Liver (tissue), 7 donors: ENCODE measurements at regions not wholly inside any gene's neighbourhood (a gene's known extent, or its start where the extent isn't known, plus 50 kb on each side); places are given as distances from the start of the nearest gene placed in this dataset.

Source experiments
- DNase-seq: peaks from one replicate; pipeline ENCODE4 v3.0.0-alpha.2; 2017; ENCODE audit warnings: low spot score
- H3K27ac ChIP-seq, 2 donors: one replicate each; pipeline ENCODE4 v1.7.0; 2013; ENCODE audit warnings: inconsistent platforms in 2 of 2, low read length in 2 of 2, control low read depth in 1 of 2, low read depth in 1 of 2, mild to moderate bottlenecking in 1 of 2
- H3K27me3 ChIP-seq, 4 donors: one replicate each; pipeline versions ENCODE4 v1.6.1 to v1.7.0; 2013; ENCODE audit warnings: low read length in 3 of 4, inconsistent platforms in 1 of 4, mild to moderate bottlenecking in 1 of 4, moderate library complexity in 1 of 4; ENCODE audit not compliant: control insufficient read depth in 4 of 4, insufficient read depth in 4 of 4
- H3K36me3 ChIP-seq, 4 donors: one replicate each; pipeline versions ENCODE4 v1.6.1 to v1.7.0; 2013; ENCODE audit warnings: low read length in 3 of 4, mild to moderate bottlenecking in 3 of 4, low read depth in 1 of 4, moderate library complexity in 1 of 4; ENCODE audit not compliant: control insufficient read depth in 4 of 4, insufficient read depth in 3 of 4
- H3K4me1 ChIP-seq, 4 donors: one replicate each; pipeline versions ENCODE4 v1.6.1 to v1.7.0; 2013; ENCODE audit warnings: low read length in 3 of 4, mild to moderate bottlenecking in 3 of 4, moderate library complexity in 1 of 4; ENCODE audit not compliant: control insufficient read depth in 4 of 4, insufficient read depth in 4 of 4
- H3K4me3 ChIP-seq, 3 donors: one replicate each; pipeline versions ENCODE4 v1.6.1 to v1.7.0; 2013; ENCODE audit warnings: low read length in 3 of 3, control low read depth in 1 of 3, low read depth in 1 of 3, mild to moderate bottlenecking in 1 of 3
- H3K9ac ChIP-seq, 2 donors: one replicate each; pipeline ENCODE4 v1.7.0; 2013; ENCODE audit warnings: low read length in 2 of 2, mild to moderate bottlenecking in 2 of 2, moderate library complexity in 2 of 2, control low read depth in 1 of 2, low read depth in 1 of 2
- H3K9me3 ChIP-seq, 4 donors: one replicate each; pipeline versions ENCODE4 v1.6.1 to v1.7.0; 2013; ENCODE audit warnings: low read length in 3 of 4; ENCODE audit not compliant: control insufficient read depth in 4 of 4
- EGR1 ChIP-seq, 2 donors: IDR thresholded peaks; 2 replicates each; pipeline ENCODE4 v1.6.1; 2016 to 2018; ENCODE audit warnings: antibody characterized with exemption in 2 of 2, low read depth in 2 of 2
- FOXA1 ChIP-seq: IDR thresholded peaks from 2 replicates; pipeline ENCODE4 v1.6.1; 2016; ENCODE audit warnings: antibody characterized with exemption
- FOXA2 ChIP-seq: IDR thresholded peaks from 2 replicates; pipeline ENCODE4 v1.6.1; 2016; ENCODE audit warnings: antibody characterized with exemption
- GABPA ChIP-seq, 2 donors: IDR thresholded peaks in 1 of 2; conservative IDR thresholded peaks in 1 of 2; 2 replicates each; pipeline ENCODE4 v1.6.1; 2016; ENCODE audit warnings: antibody characterized with exemption in 2 of 2, mild to moderate bottlenecking in 1 of 2, moderate library complexity in 1 of 2
- HNF4A ChIP-seq, 2 donors: conservative IDR thresholded peaks; 2 replicates each; pipeline ENCODE4 v1.6.1; 2016; ENCODE audit warnings: antibody characterized with exemption in 2 of 2, mild to moderate bottlenecking in 2 of 2
- HNF4G ChIP-seq: IDR thresholded peaks from 2 replicates; pipeline ENCODE4 v1.6.1; 2016; ENCODE audit warnings: antibody characterized with exemption
- JUND ChIP-seq, 2 donors: IDR thresholded peaks; 2 replicates each; pipeline ENCODE4 v1.6.1; 2016; ENCODE audit warnings: antibody characterized with exemption in 2 of 2
- NR2F2 ChIP-seq: IDR thresholded peaks from 2 replicates; pipeline ENCODE4 v1.6.1; 2016; ENCODE audit warnings: antibody characterized with exemption
- RAD21 ChIP-seq, 2 donors: IDR thresholded peaks; 2 replicates each; pipeline ENCODE4 v1.6.1; 2016; ENCODE audit warnings: antibody characterized with exemption in 2 of 2, mild to moderate bottlenecking in 2 of 2
- RXRA ChIP-seq, 2 donors: IDR thresholded peaks; 2 replicates each; pipeline ENCODE4 v1.6.1; 2017 to 2018; ENCODE audit warnings: antibody characterized with exemption in 2 of 2, mild to moderate bottlenecking in 1 of 2
- SP1 ChIP-seq: IDR thresholded peaks from 2 replicates; pipeline ENCODE4 v1.6.1; 2018; ENCODE audit warnings: antibody characterized with exemption, mild to moderate bottlenecking
- TAF1 ChIP-seq: conservative IDR thresholded peaks from 2 replicates; pipeline ENCODE4 v1.6.1; 2016; ENCODE audit warnings: antibody characterized with exemption, mild to moderate bottlenecking
- YY1 ChIP-seq: IDR thresholded peaks from 2 replicates; pipeline ENCODE4 v1.6.1; 2016; ENCODE audit warnings: antibody characterized with exemption, mild to moderate bottlenecking
- WGBS: extraction: QIAGEN DNeasy Blood & Tissue Kit; methylation state at CpG from one replicate; pipeline ENCODE4 v1.1.7; 2013; 5-methylcytosine and 5-hydroxymethylcytosine counted together
- TF ChIP-seq, protein P1 (sequence below): IDR thresholded peaks from 2 replicates; pipeline ENCODE4 v1.6.1; 2016; ENCODE audit warnings: antibody characterized with exemption
- TF ChIP-seq, protein P2 (sequence below): IDR thresholded peaks from 2 replicates; pipeline ENCODE4 v1.6.1; 2016; ENCODE audit warnings: antibody characterized with exemption, mild to moderate bottlenecking
- TF ChIP-seq, protein P3 (sequence below): IDR thresholded peaks from 2 replicates; pipeline ENCODE4 v1.6.1; 2016; ENCODE audit warnings: antibody characterized with exemption
- donor health status: healthy.
- donor health status: healthy.
- donor health status: healthy.
- donor health status: healthy.

DNA sequence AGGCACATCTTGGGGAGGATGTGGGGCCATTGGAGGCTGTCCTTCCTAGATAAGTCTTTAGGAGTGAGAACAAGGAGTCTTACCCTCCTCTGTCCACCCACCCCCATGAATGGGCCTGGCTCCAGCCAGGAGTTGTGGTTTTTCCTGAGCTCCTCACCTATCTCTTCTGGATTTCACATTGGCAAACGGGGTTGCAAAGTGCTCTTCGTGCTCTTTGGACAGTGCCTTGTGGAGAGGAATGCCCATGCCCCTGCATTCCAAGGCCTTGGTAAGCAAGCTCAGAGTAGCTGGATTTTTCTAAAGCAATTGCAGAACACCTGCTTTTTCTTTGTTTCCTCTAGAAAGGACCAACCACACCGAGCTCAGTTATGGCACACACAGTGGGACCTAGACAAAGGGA is 152.1 kb upstream of the CAMK1G start:
- no peak for DNase-seq
- no peak for TF ChIP-seq HNF4A (conservative IDR thresholded peaks at IDR 0.05)
- TF ChIP-seq, protein P1, sequence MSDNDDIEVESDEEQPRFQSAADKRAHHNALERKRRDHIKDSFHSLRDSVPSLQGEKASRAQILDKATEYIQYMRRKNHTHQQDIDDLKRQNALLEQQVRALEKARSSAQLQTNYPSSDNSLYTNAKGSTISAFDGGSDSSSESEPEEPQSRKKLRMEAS, result no peak
- no peak for TF ChIP-seq SP1
- no peak for TF ChIP-seq NR2F2
- no peak for TF ChIP-seq GABPA (IDR thresholded peaks at IDR 0.05 in 1 of 2, conservative IDR thresholded peaks at IDR 0.05 in 1 of 2)
- no peak for TF ChIP-seq JUND (IDR thresholded peaks at IDR 0.05)
- TF ChIP-seq RXRA (IDR thresholded peaks at IDR 0.05), result no peak
- TF ChIP-seq, protein P2, sequence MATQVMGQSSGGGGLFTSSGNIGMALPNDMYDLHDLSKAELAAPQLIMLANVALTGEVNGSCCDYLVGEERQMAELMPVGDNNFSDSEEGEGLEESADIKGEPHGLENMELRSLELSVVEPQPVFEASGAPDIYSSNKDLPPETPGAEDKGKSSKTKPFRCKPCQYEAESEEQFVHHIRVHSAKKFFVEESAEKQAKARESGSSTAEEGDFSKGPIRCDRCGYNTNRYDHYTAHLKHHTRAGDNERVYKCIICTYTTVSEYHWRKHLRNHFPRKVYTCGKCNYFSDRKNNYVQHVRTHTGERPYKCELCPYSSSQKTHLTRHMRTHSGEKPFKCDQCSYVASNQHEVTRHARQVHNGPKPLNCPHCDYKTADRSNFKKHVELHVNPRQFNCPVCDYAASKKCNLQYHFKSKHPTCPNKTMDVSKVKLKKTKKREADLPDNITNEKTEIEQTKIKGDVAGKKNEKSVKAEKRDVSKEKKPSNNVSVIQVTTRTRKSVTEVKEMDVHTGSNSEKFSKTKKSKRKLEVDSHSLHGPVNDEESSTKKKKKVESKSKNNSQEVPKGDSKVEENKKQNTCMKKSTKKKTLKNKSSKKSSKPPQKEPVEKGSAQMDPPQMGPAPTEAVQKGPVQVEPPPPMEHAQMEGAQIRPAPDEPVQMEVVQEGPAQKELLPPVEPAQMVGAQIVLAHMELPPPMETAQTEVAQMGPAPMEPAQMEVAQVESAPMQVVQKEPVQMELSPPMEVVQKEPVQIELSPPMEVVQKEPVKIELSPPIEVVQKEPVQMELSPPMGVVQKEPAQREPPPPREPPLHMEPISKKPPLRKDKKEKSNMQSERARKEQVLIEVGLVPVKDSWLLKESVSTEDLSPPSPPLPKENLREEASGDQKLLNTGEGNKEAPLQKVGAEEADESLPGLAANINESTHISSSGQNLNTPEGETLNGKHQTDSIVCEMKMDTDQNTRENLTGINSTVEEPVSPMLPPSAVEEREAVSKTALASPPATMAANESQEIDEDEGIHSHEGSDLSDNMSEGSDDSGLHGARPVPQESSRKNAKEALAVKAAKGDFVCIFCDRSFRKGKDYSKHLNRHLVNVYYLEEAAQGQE, result no peak
- no peak for TF ChIP-seq TAF1
- TF ChIP-seq YY1, result no peak
- no peak for TF ChIP-seq FOXA2
- TF ChIP-seq EGR1 (IDR thresholded peaks at IDR 0.05; ENCODE audit: low read depth in 2 of 2), result no peak
- TF ChIP-seq HNF4G, result no peak
- TF ChIP-seq RAD21 (IDR thresholded peaks at IDR 0.05), result no peak
- TF ChIP-seq, protein P3, sequence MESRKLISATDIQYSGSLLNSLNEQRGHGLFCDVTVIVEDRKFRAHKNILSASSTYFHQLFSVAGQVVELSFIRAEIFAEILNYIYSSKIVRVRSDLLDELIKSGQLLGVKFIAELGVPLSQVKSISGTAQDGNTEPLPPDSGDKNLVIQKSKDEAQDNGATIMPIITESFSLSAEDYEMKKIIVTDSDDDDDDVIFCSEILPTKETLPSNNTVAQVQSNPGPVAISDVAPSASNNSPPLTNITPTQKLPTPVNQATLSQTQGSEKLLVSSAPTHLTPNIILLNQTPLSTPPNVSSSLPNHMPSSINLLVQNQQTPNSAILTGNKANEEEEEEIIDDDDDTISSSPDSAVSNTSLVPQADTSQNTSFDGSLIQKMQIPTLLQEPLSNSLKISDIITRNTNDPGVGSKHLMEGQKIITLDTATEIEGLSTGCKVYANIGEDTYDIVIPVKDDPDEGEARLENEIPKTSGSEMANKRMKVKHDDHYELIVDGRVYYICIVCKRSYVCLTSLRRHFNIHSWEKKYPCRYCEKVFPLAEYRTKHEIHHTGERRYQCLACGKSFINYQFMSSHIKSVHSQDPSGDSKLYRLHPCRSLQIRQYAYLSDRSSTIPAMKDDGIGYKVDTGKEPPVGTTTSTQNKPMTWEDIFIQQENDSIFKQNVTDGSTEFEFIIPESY, result no peak
- WGBS, result 79% methylated on average over 3 of the region's 3 CpGs
- Histone ChIP-seq H3K27ac (no peak overlapping the region), H3K4me1 (no peaks in the 10 kb centered on the region), H3K27me3 (peaks cover 0 to 11% (median 5%) of the 10 kb centered on the region in 4 donors), H3K9ac (no peak overlapping the region), H3K4me3 (no peak overlapping the region), H3K9me3 (no peaks in the 10 kb centered on the region), H3K36me3 (no peaks in the 10 kb centered on the region)

DNA sequence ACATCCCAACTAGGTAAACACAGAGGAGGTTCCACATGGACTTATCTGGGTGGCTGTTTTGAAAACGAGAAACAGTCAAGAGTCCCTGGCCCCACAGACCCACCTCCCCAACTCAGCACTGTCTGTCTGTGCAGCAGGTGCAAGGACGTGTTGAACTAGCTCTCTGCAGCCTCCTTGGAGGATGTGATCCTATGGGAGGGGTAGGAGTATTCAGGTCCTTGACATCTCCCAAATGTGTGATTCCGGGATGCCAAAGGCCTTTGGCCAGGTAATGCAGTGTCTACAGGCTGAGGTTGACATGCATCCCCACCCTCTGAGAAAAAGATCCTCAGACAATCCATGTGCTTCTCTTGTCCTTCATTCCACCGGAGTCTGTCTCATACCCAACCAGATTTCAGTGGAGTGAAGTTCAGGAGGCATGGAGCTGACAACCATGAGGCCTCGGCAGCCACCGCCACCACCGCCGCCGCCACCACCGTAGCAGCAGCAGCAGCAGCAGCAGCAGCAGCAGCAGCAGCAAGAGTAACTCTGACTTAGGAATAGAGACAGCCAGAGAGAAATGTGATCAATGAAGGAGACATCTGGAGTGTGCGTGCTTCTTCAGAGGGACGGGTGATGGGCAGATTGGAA is 151.6 kb upstream of the CAMK1G start:
- Histone ChIP-seq H3K27ac (no peak overlapping the region), H3K27me3 (peaks cover 0 to 11% (median 5%) of the 10 kb centered on the region in 4 donors), H3K4me1 (no peaks in the 10 kb centered on the region), H3K9me3 (no peaks in the 10 kb centered on the region), H3K9ac (no peak overlapping the region), H3K4me3 (no peak overlapping the region), H3K36me3 (no peaks in the 10 kb centered on the region)
- DNase-seq, result no peak
- 87% methylated on average over 12 of the region's 12 CpGs for WGBS
- TF ChIP-seq SP1, result no peak
- TF ChIP-seq, protein P3, result no peak
- TF ChIP-seq, protein P1, result no peak
- no peak for TF ChIP-seq FOXA1
